Smooth muscle cell (in vitro differentiated cells): ENCODE measurements at regions not wholly inside any gene's neighbourhood (a gene's known extent, or its start where the extent isn't known, plus 50 kb on each side); places are given as distances from the start of the nearest gene placed in this dataset.

Experiments
- DNase-seq: peaks from one replicate; lab custom pipeline; 2025; ENCODE audit not compliant: unreplicated experiment; lab: John Stamatoyannopoulos, UW
- H2AFZ ChIP-seq: fragments of 200-600 bp; sonication (generic); 2 replicates; pipeline ENCODE4 v1.6.0; 2016; ENCODE audit warnings: antibody characterized with exemption, low read depth, mild to moderate bottlenecking
- H3F3A ChIP-seq: fragments of 200-600 bp; sonication (generic); 2 replicates; pipeline ENCODE4 v1.6.0; 2017; ENCODE audit warnings: antibody characterized with exemption, low read depth
- H3K27ac ChIP-seq: fragments of 200-600 bp; sonication (generic); 2 replicates; pipeline ENCODE4 v1.5.1; 2016; ENCODE audit warnings: low read depth, mild to moderate bottlenecking
- H3K27me3 ChIP-seq: fragments of 200-600 bp; sonication (generic); 2 replicates; pipeline ENCODE4 v1.6.1; 2016; ENCODE audit warnings: low read depth, mild to moderate bottlenecking
- H3K36me3 ChIP-seq: fragments of 200-600 bp; sonication (generic); 2 replicates; pipeline ENCODE4 v1.5.1; 2016; ENCODE audit warnings: low read depth
- H3K4me1 ChIP-seq: fragments of 200-600 bp; sonication (generic); 2 replicates; pipeline ENCODE4 v1.5.1; 2016; ENCODE audit warnings: low read depth
- H3K4me2 ChIP-seq: fragments of 200-600 bp; sonication (generic); 2 replicates; pipeline ENCODE4 v1.6.0; 2016; ENCODE audit warnings: mild to moderate bottlenecking
- H3K4me3 ChIP-seq: fragments of 200-600 bp; sonication (generic); 2 replicates; pipeline ENCODE4 v1.5.1; 2016; ENCODE audit warnings: mild to moderate bottlenecking
- H3K79me2 ChIP-seq: fragments of 200-600 bp; sonication (generic); 2 replicates; pipeline ENCODE4 v1.6.0; 2016; ENCODE audit warnings: low read depth, mild to moderate bottlenecking
- H3K9ac ChIP-seq: fragments of 200-600 bp; sonication (generic); 2 replicates; pipeline ENCODE4 v1.6.0; 2016; ENCODE audit warnings: low read depth
- H3K9me3 ChIP-seq: fragments of 200-600 bp; sonication (generic); replicated peaks from 2 replicates; pipeline ENCODE4 v1.5.1; 2016; ENCODE audit warnings: low read depth
- H4K20me1 ChIP-seq: fragments of 200-600 bp; sonication (generic); 2 replicates; pipeline ENCODE4 v1.6.0; 2016; ENCODE audit warnings: low read depth
- WGBS: methylation state at CpG from one replicate; pipeline ENCODE4 v1.1.7; 2016; ENCODE audit warnings: low lambda C conversion rate; 5-methylcytosine and 5-hydroxymethylcytosine counted together
- TF ChIP-seq, protein P1 (sequence below): fragments of 200-600 bp; sonication (generic); IDR thresholded peaks from 2 replicates; pipeline ENCODE4 v1.5.1; 2017; ENCODE audit warnings: borderline replicate concordance, mild to moderate bottlenecking, antibody characterized with exemption; ENCODE audit not compliant: insufficient read depth, poor library complexity, severe bottlenecking

DNA sequence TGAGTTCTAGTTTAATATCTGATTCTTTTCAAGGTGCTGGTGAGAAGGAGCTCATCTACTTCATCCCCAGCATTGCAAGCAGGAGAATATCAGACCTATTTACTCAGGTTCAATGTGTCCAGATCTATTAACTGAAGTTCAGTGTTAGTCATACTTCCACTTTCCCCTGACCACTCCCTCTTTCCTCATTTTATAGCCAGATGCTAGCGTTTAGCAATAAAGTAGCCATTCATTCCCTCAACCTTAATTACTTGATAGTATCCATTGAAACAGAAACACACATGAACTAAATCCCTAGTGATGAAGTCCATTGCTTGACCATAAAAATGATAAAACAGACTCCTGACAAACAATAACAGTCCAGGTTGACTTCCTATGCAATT is 60.0 kb downstream of the RPL22L1 start:
- Histone ChIP-seq H4K20me1 (no peaks in the 10 kb centered on the region), H3K27me3 (no peaks in the 10 kb centered on the region), H3K27ac (no peak overlapping the region), H3K4me3 (no peak overlapping the region), H3K4me1 (no peaks in the 10 kb centered on the region), H3F3A (no peaks in the 10 kb centered on the region), H3K4me2 (no peak overlapping the region), H3K9me3 (no peaks in the 10 kb centered on the region), H2AFZ (no peak overlapping the region), H3K79me2 (no peaks in the 10 kb centered on the region), H3K36me3 (no peaks in the 10 kb centered on the region), H3K9ac (no peak overlapping the region)
- no peak for DNase-seq
- TF ChIP-seq, protein P1, sequence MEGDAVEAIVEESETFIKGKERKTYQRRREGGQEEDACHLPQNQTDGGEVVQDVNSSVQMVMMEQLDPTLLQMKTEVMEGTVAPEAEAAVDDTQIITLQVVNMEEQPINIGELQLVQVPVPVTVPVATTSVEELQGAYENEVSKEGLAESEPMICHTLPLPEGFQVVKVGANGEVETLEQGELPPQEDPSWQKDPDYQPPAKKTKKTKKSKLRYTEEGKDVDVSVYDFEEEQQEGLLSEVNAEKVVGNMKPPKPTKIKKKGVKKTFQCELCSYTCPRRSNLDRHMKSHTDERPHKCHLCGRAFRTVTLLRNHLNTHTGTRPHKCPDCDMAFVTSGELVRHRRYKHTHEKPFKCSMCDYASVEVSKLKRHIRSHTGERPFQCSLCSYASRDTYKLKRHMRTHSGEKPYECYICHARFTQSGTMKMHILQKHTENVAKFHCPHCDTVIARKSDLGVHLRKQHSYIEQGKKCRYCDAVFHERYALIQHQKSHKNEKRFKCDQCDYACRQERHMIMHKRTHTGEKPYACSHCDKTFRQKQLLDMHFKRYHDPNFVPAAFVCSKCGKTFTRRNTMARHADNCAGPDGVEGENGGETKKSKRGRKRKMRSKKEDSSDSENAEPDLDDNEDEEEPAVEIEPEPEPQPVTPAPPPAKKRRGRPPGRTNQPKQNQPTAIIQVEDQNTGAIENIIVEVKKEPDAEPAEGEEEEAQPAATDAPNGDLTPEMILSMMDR = no peak
- 14% methylated on average over 1 of the region's 1 CpG for WGBS

DNA sequence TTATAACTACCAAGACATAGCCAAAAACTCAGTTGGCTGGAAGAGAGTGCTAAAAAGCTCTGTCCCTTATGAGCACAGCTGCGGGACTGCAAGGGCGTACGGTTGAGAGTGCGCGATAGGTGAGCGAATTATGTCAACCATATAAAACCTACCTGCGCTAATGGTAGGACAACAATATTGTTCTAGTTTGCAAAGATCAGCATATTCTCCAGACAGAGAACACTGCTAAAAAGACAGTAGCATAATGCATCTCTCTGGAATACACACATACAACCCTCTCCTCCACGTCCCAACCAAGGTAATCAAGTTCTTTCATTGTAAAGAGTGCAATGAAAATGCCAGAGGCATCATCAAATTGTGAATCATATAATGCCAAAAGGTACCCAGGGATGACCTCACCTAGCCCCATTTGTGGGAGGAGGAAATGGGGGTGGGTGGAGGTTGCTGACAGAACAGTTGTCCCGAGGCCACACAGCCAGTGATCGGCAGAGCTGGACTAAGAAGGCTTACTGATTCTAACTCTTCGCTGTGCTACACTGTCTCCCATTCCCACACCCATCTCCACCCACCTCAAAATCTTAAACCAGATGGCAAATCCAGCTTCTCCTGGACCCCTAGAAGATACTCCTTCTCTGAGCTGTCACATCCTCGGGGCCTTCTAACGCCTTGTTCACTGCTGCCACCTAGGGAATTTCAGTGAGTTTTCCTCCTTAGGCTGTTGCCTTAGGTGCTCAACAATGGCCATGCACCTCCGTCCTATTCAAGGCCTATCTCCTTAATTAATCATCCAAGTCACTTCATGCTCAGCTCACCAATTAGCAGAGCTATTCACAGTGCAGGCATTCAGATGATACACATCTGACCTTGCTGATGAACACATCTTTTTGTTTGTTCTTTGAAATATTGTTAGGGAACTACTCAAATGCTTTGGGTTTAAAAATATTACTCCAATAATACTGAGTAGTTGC is 60.7 kb downstream of the RPL22L1 start:
- Histone ChIP-seq H3K9ac (no peak overlapping the region), H3K27me3 (no peaks in the 10 kb centered on the region), H3K9me3 (no peaks in the 10 kb centered on the region), H3K79me2 (no peaks in the 10 kb centered on the region), H3K36me3 (no peaks in the 10 kb centered on the region), H3F3A (no peaks in the 10 kb centered on the region), H3K4me2 (peak overlapping the region; percentile 27), H3K27ac (no peak overlapping the region), H3K4me1 (no peaks in the 10 kb centered on the region), H2AFZ (no peak overlapping the region), H4K20me1 (no peaks in the 10 kb centered on the region), H3K4me3 (no peak overlapping the region)
- 67% methylated on average over 14 of the region's 14 CpGs for WGBS
- TF ChIP-seq, protein P1 = peak; percentile 48
- DNase-seq = no peak

DNA sequence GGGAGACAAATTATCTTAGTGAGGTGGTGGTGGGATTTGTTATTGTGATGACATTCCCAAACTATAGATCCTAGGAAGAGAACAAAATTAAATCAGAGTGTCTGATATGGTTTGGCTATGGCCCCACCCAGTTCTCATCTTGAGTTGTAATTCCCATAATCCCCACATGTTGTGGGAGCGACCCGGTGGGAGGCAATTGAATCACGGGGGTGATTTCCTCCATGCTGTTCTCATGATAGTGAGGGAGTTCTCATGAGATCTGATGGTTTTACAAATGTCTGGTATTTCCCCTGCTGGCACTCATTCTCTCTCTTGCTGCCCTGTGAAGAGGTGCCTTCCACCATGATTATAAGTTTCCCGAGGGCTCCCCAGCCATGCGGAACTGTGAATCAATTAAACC is 62.0 kb downstream of the RPL22L1 start:
- no peak for DNase-seq
- Histone ChIP-seq H3K4me3 (no peak overlapping the region), H4K20me1 (no peaks in the 10 kb centered on the region), H3K36me3 (no peaks in the 10 kb centered on the region), H3K4me2 (no peak overlapping the region), H3K9me3 (no peaks in the 10 kb centered on the region), H3K4me1 (no peaks in the 10 kb centered on the region), H3K27me3 (no peaks in the 10 kb centered on the region), H3F3A (peaks cover 6% of the 10 kb centered on the region), H3K27ac (no peak overlapping the region), H2AFZ (no peak overlapping the region), H3K79me2 (no peaks in the 10 kb centered on the region), H3K9ac (no peak overlapping the region)
- 82% methylated on average over 5 of the region's 5 CpGs for WGBS
- TF ChIP-seq, protein P1 = no peak
